Stimulated activated CD8-positive, alpha-beta memory T cell treated with anti-CD3 and anti-CD28 coated beads, Interleukin-12 subunit alpha, Interleukin-12 subunit beta, amount 100 ng/mL, for 4 hours (primary cell): ENCODE measurements at regions not wholly inside any gene's neighbourhood (a gene's known extent, or its start where the extent isn't known, plus 50 kb on each side); places are given as distances from the start of the nearest gene placed in this dataset.

Experiments
- DNase-seq: peaks from one replicate; pipeline ENCODE4 v3.0.0-alpha.2; 2020; ENCODE audit warnings: low read depth

DNA sequence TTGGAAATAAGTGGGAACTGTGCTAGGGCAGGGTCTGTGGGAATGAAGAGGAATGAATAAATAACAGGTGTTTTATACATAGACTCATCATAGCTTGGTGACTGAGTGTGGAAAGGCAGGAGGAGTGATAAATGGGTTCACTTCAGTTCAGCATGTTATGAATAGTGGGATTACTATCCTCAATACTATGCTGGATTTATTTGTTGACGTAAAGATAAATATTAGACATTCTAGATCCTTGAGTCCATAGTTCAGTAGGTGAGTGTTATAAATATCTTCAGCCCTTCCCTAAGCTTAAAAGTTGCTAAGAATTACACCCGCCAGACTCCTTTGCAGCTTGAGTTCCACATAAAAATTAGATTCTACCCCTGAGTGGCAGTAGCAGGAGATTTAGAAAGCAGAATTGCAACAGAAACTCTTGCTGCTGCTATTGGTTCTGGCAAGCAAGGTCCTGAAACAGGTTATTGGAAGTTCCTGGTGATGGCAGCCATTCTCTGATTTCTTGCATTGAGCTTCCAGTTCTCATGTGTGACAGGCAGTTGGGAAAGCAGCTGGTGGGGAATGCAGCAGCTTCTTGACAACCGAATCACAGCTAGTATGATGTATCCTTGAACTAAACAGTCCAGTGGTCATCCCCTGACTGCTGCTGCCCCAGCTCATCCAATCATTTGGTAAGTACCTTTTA lies 1558.9 kb downstream of the FAM181B start:
- DNase-seq, result no peak

DNA sequence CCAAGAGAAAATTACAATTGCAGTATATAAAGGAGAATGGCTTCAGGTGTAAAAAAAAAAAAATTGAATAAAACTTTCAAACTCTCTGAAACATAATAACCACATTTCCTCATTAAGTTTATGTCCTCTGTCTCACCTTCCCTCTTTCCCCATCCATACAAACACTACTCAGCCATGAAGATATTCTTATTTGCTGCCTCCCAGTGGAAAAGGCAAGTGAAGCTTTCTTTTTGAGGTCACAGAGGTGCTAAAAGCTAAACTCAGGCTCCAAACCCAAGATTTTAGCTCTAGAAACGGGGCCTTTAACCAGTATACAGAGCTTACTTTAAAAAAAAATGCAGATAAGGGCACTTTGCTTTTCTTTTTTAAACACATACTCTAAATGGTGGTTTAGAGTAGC lies 1568.5 kb downstream of the FAM181B start:
- no peak for DNase-seq

DNA sequence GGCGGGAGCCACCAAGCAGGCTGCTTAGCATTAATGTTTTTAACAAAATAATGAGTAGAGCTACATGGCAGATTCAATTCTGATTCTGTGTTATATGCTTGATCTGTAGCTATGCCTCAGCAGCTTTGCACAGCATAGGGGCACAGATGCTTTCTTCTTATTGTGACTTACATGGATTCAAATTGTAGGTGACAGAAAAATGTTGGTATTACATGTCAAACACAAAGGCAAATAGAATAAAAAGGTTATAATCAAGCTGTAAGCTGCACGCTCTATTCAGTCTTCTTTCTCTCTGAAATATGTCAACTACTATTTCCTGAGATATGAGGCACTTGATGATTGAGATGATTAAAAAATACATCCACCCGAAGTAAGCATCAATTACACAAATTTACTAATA lies 1573.8 kb downstream of the FAM181B start:
- DNase-seq, result no peak

DNA sequence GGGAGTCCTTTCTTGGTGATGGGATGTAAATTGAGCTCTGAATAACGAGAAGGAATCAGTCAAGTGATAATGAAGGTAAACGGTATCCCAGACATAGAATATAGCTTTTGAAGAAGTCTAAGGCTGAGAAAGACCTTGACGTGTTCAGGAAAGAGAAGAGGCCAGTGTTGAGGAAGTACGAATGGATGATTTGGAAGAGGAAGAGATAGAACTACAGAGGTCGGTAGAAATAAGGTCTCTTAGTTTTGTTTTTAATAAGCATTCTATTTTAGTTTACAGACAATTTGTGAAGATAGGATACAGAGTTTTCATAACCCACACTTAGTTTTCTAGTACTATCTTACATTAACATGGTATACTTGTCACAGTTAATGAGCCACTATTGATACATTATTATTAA lies 1598.1 kb downstream of the FAM181B start:
- no peak for DNase-seq

DNA sequence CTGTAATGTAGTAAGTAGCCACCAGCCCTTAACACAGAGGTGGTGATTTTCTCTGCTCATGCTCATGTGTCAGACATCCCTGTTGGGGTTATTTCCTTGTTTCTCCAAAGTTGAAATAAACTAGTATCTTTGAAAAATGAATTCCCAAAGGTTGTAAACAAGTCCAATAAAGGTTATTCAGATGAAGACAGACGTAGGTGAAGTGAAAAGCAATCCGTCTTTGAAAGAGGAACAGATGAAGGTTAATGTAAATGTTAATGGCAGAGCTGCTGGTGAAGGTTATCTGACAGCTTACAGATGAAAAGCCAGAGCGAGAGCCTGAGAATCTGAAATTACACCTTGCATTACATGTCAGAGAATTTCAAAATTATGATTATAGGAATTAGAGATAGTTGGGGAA lies 1604.0 kb downstream of the FAM181B start:
- DNase-seq, result no peak

DNA sequence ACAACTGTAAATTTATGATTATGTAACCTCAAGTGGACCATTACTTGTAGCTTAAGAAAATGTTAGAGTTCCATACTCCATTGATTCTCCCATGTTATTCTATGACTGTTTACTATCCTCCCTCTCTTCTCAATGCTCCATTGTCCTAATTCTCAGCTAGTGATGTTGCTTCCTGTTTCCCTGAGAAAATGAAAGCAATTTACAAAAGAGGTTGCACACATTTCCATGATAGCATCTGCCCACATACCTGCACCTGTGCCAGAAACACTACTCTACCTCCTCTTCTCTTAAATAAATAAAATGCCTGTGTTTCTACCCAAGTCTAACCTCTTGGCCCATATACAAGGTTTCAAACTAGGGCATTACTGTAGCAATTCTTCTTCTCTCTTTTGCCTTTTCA lies 1620.9 kb downstream of the FAM181B start:
- DNase-seq, result no peak

DNA sequence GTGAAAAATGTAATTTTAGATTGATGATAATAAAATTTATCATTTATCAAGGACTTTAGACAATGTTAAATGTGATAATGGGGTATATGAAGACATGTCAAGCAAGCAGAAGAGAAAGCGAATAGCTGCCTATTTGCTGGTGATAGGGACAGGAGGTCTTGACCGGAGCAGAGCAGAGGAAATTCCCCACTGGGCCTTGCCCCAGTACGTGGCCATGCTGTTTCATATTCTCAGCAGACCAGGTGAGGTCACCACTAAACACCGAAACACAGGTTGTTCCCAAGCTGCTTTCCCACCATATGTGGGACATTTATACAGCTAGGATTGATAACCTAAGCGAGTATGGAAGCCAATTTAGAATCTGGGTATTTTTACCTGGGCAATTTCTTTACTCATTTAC lies 1629.6 kb downstream of the FAM181B start:
- no peak for DNase-seq

DNA sequence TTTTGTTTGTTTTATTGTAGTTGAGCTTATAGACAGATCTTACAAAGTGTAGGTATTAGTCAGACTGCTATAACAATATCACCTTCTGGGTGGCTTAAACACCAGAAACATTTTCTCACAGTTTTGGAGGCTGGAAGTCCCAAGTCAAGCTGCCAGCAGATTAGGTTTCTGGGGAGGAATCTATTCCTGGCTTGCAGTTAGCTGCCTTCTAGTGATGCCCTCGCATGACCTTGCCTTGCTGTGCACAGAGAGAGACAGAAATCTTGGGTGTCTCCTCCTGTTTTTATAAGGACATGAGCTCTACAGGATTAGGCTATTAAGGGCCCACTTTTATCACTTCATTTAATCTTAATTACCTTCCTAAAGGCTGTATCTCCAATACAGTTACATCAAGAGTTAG lies 1635.2 kb downstream of the FAM181B start:
- DNase-seq, result no peak

DNA sequence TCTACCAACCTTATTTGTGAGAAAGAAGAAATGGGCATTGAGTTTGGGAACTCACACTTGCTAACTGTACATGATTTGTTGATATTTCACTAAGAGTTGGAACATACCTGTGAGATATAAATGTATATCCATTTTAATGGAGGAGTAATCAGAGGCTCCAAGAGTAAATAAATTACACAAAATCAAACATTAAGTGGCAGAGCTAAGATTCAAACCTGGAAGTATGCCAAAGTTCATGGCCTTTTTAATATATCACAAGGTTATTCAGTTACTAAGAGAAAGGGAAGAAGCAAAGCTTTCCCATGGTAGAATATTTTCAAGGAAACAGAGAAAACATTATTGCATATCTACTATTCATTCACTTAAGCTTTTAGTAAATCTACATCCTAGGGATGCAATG lies 1641.1 kb downstream of the FAM181B start:
- no peak for DNase-seq

DNA sequence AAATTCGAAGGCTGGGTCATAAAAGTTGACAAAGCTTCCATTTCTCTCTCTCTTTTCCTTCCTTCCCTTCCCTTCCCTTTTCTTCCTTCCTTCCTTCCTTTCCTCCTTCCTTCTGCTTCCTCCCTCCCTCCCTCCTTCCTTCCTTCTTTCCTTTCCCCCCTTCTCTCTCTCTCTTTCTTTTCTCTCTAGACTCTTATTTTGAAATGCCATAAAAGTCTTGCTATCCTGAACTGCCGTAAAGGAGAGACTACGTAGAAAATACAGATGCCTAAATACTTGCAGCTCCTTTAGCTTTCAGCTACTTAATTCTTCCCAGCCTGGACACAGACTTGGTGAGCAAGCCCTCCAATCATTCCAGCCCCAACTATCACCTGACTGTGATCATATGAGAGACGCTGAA lies 1644.4 kb downstream of the FAM181B start:
- no peak for DNase-seq

DNA sequence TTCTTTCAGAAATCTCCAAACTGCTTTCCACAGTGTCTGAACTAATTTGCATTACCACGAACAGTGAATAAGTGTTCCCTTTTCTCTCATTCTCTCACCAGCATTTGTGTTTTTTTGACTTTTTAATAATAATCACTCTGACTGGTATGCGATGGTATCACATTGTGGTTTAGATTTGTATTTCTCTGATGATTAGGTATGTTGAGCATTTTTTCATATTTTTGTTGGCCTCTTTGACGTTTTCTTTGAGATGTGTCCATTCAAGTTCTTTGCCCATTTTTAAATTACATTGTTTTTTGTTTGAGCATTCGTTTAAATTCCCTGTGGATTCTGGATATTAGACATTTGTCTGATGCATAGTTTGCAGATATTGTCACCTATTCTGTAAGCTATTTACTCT lies 1639.6 kb upstream of the TENM4 start:
- DNase-seq, result no peak

DNA sequence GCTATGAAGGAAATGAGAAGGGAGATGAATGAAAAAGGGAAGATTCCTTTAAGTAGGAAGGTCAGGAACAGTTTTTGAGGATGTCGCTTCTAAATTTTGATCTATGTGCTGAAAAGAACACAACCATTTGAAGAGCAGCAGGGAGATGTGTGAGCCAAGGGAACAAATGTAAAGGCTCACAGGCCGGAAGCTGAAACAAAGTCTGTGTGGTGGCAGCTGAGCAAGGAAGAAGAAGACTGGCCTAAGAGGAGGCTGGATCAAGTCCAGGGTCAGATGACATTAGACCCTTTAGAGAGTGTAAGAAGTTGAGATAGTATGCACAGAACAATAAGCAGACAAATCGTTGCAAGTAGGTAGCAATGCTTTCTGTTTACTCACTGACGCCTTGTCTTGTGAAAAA lies 1631.4 kb upstream of the TENM4 start:
- no peak for DNase-seq

DNA sequence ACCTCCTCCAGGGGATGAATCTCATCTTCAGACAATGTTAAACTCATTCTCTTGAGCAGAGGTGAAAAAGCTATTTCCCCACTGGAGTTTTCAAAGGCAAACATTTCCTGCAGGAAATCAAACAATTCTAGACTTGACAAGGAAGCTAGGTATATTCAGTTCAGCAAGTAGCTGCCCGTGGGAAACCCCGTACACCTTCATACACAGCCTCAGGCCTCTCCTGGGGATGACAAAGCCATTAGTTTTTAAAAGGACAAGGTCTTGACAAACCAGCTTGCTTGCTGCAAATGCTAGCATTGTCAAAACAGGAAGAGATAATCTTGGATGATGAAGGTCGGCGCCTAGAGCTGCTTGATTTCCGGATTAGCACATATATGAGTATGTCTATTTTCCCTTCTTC lies 1630.8 kb upstream of the TENM4 start:
- DNase-seq, result no peak

DNA sequence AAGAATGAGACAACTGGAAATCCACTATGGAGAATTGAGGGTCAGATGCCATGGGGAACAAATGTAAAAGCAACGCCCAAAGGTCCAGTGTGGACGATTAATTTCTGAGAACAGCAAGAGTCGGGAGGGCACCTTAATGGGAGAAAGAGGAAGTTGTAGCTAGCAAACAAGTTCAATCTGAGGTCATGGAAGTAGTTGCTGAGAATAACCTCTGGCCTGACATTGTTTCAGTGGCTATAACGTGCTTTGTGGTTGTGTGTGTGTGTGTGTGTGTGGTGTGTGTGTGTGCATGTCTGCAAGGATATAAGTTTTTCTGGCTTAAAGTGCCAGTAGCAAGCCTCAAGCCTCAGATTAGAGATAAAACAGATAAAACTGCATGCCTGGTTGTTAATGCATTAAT lies 1630.1 kb upstream of the TENM4 start:
- no peak for DNase-seq

DNA sequence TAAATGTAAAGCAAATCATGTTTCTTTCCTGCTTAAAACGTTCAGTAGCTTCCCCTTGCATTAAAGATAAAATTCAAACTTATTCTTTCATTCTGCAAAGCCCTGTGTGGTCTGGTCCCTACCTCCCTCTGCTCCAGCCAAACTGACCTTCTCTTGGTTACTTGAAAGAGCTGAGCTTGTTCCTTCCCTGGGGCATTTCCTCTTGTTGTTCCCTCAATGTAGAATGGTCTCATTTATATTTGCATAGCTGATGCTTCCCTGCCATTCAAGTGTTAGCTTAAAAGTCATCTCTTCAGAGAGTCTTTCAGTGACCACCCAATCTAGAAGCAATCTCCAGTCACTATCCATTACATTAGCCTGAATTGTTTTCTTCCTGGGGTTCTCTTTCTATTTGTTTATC lies 1618.5 kb upstream of the TENM4 start:
- DNase-seq, result no peak

DNA sequence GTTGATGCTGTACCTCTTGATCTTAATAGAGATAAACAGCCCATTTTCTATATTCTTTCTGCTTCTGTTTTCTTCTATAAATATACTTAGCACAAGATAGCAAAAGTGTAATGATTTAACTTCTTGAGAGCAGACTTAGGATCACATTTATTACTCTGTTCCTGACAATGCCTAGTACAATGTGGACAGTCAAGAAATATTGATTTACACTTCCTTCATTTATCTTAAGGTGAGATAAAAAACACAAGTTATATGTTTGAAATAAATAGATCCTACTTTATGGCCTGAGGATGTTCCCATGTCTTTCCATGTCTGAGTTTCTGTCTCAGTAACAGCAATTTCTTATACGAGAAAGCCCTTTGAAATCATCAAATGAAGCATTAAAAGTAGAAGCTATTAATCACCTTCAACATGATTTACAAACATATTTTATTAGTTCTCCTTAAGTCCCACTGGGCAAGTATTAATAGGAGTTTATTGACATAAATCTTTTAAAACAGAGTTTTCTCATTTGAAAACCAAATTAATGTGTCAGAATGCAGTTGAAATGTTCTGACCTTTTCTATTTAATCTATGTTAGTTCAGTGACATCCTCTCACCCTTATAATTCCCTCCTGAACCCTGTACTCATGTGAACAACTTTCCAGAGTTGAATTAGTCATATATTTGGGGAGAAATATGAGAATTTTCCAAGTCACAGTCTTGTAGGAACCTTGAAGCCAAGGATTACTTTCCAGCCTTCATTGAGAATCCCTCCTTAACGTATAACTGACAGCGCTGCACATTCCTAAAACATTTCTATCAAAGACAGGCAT lies 1611.7 kb upstream of the TENM4 start:
- DNase-seq, result no peak

DNA sequence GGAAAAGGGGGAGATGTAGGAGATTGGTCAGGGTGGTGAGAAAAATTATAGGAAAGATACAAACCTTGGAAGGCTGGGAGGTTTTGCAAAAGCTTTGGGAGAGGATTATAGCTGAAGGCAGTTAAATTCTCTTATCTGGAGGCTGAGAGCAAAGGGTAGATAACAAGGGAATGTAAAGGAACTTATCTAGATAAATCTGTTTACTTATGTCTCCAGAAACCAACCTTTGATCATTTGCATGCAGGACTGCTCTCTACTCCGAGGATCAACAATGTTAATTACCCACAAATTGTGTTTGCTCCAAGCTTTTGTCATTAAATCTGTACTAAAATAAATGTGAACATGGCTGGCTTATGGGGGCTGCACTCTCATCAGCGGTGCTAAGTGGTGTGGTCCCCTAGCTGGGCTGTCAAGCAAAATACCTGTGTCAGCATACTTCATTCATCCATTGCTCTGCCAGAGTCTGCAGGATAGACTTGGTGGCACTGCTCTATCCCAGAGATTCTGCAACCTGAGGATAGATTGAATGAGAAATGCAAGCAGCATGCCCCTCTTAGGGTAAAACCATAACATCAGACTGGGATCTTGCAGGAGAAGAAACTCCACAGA lies 1599.2 kb upstream of the TENM4 start:
- no peak for DNase-seq

DNA sequence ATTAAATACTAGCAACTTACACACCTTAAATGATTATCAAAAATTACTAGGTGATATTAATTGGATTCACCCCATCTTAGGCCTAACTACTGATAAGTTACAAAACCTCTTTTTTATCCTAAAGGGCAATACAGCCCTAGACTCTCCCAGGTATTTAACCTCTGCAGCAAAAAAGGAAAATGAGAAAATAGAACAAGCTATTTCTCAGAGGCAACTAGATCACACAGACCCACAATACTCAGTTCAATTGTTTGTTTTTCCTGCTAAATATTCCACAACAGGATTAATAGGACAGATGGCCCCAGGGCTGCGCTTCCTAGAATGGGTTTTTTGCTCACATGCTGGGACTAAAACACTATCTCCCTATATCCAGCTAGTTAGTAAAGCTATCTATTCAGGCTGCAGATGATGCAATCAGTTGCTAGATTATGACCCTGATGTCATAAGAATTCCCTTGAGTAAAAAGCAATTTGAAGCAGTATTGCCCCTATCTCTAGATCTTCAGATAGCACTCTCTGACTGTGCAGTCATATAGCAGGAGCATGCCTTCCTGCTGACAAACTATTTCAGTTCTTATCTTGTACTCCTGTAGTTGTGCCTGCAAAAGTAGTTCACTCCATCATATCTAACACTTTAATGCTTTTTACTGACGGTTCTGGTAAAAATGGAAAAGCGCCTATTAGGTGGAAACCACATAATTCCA lies 1595.5 kb upstream of the TENM4 start:
- DNase-seq, result no peak

DNA sequence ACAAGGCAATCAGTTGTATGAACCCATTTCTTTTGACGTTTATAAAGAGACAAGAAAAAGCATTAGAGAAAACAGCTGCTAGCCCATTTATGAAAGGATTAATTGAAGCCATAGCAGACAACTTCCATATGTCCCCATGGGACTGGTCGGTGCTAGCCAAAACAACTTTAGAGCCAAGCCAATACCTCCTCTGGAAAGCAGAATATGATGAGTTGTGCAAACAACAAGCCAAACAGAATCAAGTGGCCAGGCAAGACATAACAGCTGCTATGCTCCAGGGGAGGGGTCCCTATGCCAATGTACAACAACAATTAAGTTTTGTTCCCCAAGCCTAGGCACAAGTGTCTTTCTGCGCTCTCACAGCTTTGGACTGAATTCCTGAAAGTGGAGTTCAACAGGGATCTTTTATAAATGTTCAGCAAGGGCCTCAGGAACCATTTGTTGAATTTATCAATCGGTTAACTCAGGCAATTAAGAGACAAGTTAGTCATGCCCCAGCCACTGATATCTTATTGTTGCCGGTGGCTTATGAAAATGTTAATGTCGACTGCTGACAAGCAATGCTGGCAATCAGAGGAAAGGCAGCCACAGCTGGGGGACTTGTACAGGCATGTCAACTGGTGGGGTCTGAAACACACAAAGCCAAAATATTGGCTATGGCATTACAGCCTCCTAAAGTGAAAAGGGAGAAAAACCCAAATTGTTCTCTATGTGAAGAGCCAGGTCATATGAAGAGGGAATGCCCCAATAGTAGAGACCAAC lies 1593.1 kb upstream of the TENM4 start:
- no peak for DNase-seq

DNA sequence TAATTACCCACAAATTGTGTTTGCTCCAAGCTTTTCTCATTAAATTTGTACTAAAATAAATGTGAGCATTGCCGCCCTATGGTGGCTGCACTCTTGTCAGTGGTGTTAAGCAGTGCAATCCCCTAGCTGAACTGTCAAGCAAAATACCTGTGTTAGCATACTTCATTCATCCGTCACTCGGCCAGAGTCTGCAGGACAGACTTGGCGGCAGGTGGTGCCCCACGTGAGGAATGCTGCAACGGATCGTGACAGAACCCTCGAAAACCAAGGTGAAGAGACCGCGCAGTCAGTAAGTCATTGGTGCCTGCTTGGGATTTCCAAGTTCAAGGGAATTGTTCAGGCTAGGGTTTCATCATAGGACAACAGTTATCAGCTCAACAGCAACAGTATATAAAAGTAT lies 1592.1 kb upstream of the TENM4 start:
- DNase-seq, result no peak

DNA sequence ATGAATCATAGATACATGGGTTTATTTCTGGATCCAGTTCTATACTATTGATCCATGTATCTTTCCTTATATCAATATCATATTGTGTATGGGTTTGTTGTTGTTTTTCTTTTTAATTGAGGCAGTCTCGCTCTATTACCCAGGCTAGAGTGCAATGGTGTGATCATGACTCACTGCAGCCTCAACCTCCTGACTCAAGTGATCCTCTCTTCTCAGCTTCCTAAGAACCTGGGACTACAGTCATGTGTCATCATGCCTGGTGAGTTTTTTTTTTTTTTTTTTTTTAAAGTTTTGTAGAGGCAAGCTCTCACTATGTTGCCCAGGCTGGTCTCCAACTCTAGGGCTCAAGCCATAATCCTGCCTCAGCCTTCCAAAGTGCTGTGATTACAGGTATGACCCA lies 1589.4 kb upstream of the TENM4 start:
- DNase-seq, result no peak

DNA sequence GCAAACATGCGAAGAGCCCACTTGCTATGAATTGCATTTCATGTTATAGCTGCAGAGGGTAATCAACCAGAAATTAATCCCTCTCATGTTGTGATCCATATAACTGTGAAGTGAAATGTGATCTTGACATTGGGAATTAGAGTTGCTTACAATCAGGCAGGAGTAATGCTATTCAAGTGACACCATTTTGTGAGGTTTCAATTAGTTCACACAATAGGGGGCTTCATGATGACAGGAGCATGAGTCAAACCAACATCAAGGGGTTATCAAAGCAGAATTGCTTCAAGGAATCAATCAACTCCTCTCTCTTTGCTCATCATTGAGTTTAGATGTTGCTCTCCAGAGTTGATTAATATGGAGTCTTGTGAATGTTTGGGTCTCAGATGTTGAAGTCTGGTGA lies 1585.2 kb upstream of the TENM4 start:
- no peak for DNase-seq
